A673 (cell line): ENCODE measurements at regions not wholly inside any gene's neighbourhood (a gene's known extent, or its start where the extent isn't known, plus 50 kb on each side); places are given as distances from the start of the nearest gene placed in this dataset.

Experiments
- BruUV-seq: library from RNA; stranded (reverse); fragments of 400-500 nt; replicated peaks from 2 replicates; lab custom pipeline; 2021; lab: Mats Ljungman, UMichigan
- CTCF ChIA-PET: fragments of 300-600 bp; sonication (Branson Sonifier 250); formaldehyde crosslinking; loops from one replicate; lab custom pipeline; 2022; ENCODE audit warnings: antibody characterized with exemption; lab: Charles Lee
- POLR2A ChIA-PET: fragments of 300-600 bp; sonication (Branson Sonifier 250); formaldehyde crosslinking; loops from one replicate; lab custom pipeline; 2022; ENCODE audit warnings: antibody characterized with exemption; ENCODE audit not compliant: low non-redundant PET; lab: Charles Lee
- DNase-seq: peaks from one replicate; pipeline ENCODE4 v3.0.0-alpha.2; 2015; ENCODE audit warnings: low spot score
- H3K27ac ChIP-seq: fragments of 200-600 bp; sonication (generic); 2 replicates; pipeline ENCODE4 v1.5.1; 2016; ENCODE audit warnings: mixed run types, low read depth, mild to moderate bottlenecking, mixed read lengths, antibody characterized with exemption, low read length; ENCODE audit not compliant: poor library complexity, severe bottlenecking
- H3K27me3 ChIP-seq: fragments of 200-600 bp; sonication (generic); replicated peaks from 2 replicates; pipeline ENCODE4 v1.6.1; 2017; ENCODE audit warnings: mixed run types, low read depth, mild to moderate bottlenecking, mixed read lengths, antibody characterized with exemption, low read length; ENCODE audit not compliant: insufficient read depth, poor library complexity
- H3K36me3 ChIP-seq: fragments of 200-600 bp; sonication (generic); 2 replicates; pipeline ENCODE4 v1.6.1; 2016; ENCODE audit warnings: mixed run types, mild to moderate bottlenecking, mixed read lengths, antibody characterized with exemption, low read length; ENCODE audit not compliant: insufficient read depth, poor library complexity, severe bottlenecking
- H3K4me1 ChIP-seq: fragments of 200-600 bp; sonication (generic); 2 replicates; pipeline ENCODE4 v1.6.1; 2017; ENCODE audit warnings: mixed run types, mild to moderate bottlenecking, mixed read lengths, antibody characterized with exemption, low read length; ENCODE audit not compliant: insufficient read depth, poor library complexity, severe bottlenecking
- H3K4me3 ChIP-seq: fragments of 200-600 bp; sonication (generic); 2 replicates; pipeline ENCODE4 v1.5.1; 2016; ENCODE audit warnings: low read depth, mixed run types, mild to moderate bottlenecking, mixed read lengths, low read length; ENCODE audit not compliant: poor library complexity, severe bottlenecking
- H3K9me3 ChIP-seq: fragments of 200-600 bp; sonication (generic); 2 replicates; pipeline ENCODE4 v1.6.1; 2016; ENCODE audit warnings: mixed run types, low read depth, mild to moderate bottlenecking, mixed read lengths, antibody characterized with exemption, low read length; ENCODE audit not compliant: poor library complexity, severe bottlenecking
- CTCF ChIP-seq: fragments of 300-800, 200-600 bp; sonication (generic); conservative IDR thresholded peaks from 2 replicates; pipeline ENCODE4 v1.5.1; 2017; ENCODE audit warnings: low read depth, mild to moderate bottlenecking, antibody characterized with exemption, low read length, moderate library complexity, mixed read lengths
- EZH2 ChIP-seq: fragments of 200-600 bp; sonication (generic); IDR thresholded peaks from 2 replicates; pipeline ENCODE4 v1.6.1; 2017; ENCODE audit warnings: borderline replicate concordance, low read depth, mild to moderate bottlenecking, mixed read lengths, antibody characterized with exemption, low read length; ENCODE audit not compliant: poor library complexity, severe bottlenecking
- intact Hi-C: fragments of 100-400 bp; cut with micrococcal nuclease; formaldehyde crosslinking; loops from one replicate; pipeline ENCODE4 v1.10.0; 2022; ENCODE audit not compliant: unreplicated experiment

DNA sequence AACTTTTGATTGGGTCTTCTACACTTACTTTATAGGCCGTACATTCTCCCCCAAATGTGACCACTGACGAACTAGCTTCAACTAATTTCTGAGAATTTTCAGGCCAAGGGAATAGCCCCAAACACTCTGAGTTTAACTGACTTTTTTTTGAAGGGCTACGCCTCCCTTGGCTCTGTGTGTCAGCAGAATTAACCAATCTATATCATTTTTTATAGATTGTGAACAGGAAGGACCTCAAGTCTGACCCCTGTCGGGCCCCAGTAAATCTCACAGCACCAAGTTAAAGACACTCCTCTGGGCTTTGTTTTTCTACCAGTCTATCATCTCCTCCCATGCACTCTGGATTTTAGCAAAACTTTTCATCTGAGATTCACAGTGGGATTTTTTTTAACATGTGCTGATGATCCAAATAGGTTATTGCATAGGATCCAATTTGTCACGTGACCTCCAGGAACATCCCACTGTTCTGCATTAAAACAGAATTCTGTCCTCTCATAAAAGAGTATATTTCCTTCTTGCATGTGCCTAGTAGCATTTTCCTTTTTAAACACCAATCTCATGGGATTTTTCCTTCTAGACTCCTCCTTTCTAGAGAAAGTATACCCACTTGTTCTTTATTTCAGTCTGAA lies 307.1 kb downstream of the OSR1 start:
- Histone ChIP-seq H3K27ac (no peak overlapping the region), H3K4me1 (no peaks in the 10 kb centered on the region), H3K36me3 (no peaks in the 10 kb centered on the region), H3K4me3 (no peak overlapping the region), H3K9me3 (no peaks in the 10 kb centered on the region), H3K27me3 (no peaks in the 10 kb centered on the region)
- DNase-seq: no peak
- CTCF ChIA-PET: no interaction called here
- intact Hi-C loops: no loop called here
- POLR2A ChIA-PET: no interaction called here
- no TSS peak for BruUV-seq
- TF ChIP-seq CTCF: no peak
- no peak for TF ChIP-seq EZH2

GRCh38 chr2:19050354-19050753 lies 308.1 kb downstream of the OSR1 start:
- TF ChIP-seq EZH2: no peak
- no peak for TF ChIP-seq CTCF
- Histone ChIP-seq H3K4me3 (no peak overlapping the region), H3K4me1 (no peaks in the 10 kb centered on the region), H3K27me3 (peaks cover 4% of the 10 kb centered on the region), H3K27ac (no peak overlapping the region), H3K9me3 (no peaks in the 10 kb centered on the region), H3K36me3 (no peaks in the 10 kb centered on the region)
- ChIA-PET POLR2A (no interaction called here), CTCF (no interaction called here)
- DNase-seq: no peak
- BruUV-seq: no TSS peak
- intact Hi-C loops: no loop called here

- TF ChIP-seq EZH2: no peak
- no peak for TF ChIP-seq CTCF
- DNase-seq: no peak
- Histone ChIP-seq H3K36me3 (no peaks in the 10 kb centered on the region), H3K4me3 (no peak overlapping the region), H3K4me1 (no peaks in the 10 kb centered on the region), H3K27me3 (peaks cover 14% of the 10 kb centered on the region), H3K27ac (no peak overlapping the region), H3K9me3 (no peaks in the 10 kb centered on the region)
- no TSS peak for BruUV-seq
- ChIA-PET CTCF (no interaction called here), POLR2A (interaction anchor here (0.5 kb wide), 1 partner anchor 319 kb away, joined by 5 read pairs; no protein-coding TSS in a partner anchor)
- intact Hi-C loops: no loop called here
Measured at GRCh38 chr2:19048593-19049266, 309.7 kb downstream of the OSR1 start.
